Uterus (tissue), 3 donors: ENCODE measurements at regions not wholly inside any gene's neighbourhood (a gene's known extent, or its start where the extent isn't known, plus 50 kb on each side); places are given as distances from the start of the nearest gene placed in this dataset.

Experiments
- DNase-seq, 2 donors: peaks; one replicate each; pipeline ENCODE4 v3.0.0-alpha.2; 2019 to 2020
- H3K27ac ChIP-seq, 2 donors: fragments of 200-600 bp; sonication (generic); 1 replicate in 1 of 2; 2 replicates in 1 of 2; pipeline ENCODE4 v1.5.1; 2016 to 2018
- H3K27me3 ChIP-seq, 2 donors: fragments of 200-600 bp; sonication (generic); one replicate each; pipeline ENCODE4 v1.5.1; 2018 to 2019; ENCODE audit warnings: control low read depth in 1 of 2
- H3K36me3 ChIP-seq, 2 donors: fragments of 200-600 bp; sonication (generic); one replicate each; pipeline ENCODE4 v1.5.1; 2019; ENCODE audit warnings: control low read depth in 1 of 2
- H3K4me1 ChIP-seq, 2 donors: fragments of 200-600 bp; sonication (generic); one replicate each; pipeline ENCODE4 v1.5.1; 2018 to 2019; ENCODE audit warnings: control low read depth in 1 of 2
- H3K4me3 ChIP-seq, 2 donors: fragments of 200-600 bp; sonication (generic); 1 replicate in 1 of 2; 2 replicates in 1 of 2; pipeline ENCODE4 v1.5.1; 2018 to 2019; ENCODE audit warnings: mild to moderate bottlenecking in 1 of 2
- H3K9me3 ChIP-seq, 2 donors: fragments of 200-600 bp; sonication (generic); one replicate each; pipeline ENCODE4 v1.5.1; 2019; ENCODE audit warnings: control low read depth in 1 of 2
- CTCF ChIP-seq, 4 experiments: fragments of 200-600 bp in 2 of 4; fragments of 450-650 bp in 2 of 4; sonication (generic) in 2 of 4; IDR thresholded peaks; one replicate each; pipeline ENCODE4 v1.5.1; 2016 to 2019; ENCODE audit warnings: antibody characterized with exemption in 4 of 4, mild to moderate bottlenecking in 2 of 4, moderate library complexity in 1 of 4
- POLR2A ChIP-seq, 2 donors: fragments of 450-650 bp; IDR thresholded peaks; one replicate each; pipeline ENCODE4 v1.6.1; 2016; ENCODE audit warnings: antibody characterized with exemption in 2 of 2, mild to moderate bottlenecking in 1 of 2, moderate library complexity in 1 of 2
- intact Hi-C: fragments of 100-400 bp; cut with DNase I; formaldehyde crosslinking; loops from one replicate; pipeline ENCODE4 v1.15.1; 2023; ENCODE audit warnings: low total_unique reads
- donor health status: DM: yes; HTN: yes; CAD: no.

- Histone ChIP-seq H3K36me3 (no peaks in the 10 kb centered on the region), H3K27ac (no peak overlapping the region), H3K4me3 (no peak overlapping the region), H3K27me3 (peaks cover 0 to 22% of the 10 kb centered on the region in 2 donors), H3K9me3 (no peaks in the 10 kb centered on the region), H3K4me1 (no peaks in the 10 kb centered on the region)
- TF ChIP-seq CTCF (IDR thresholded peaks at IDR 0.05) (no peak), POLR2A (IDR thresholded peaks at IDR 0.05) (no peak)
- no peak for DNase-seq
- intact Hi-C loops = no loop called here
Measured at GRCh38 chr1:38781872-38782617, 77.5 kb downstream of the RRAGC start.

GRCh38 chr1:38780133-38780532, 79.4 kb downstream of the RRAGC start:
- no peaks in the 10 kb centered on the region for H3K4me1 ChIP-seq
- TF ChIP-seq POLR2A (IDR thresholded peaks at IDR 0.05) = no peak
- no peak for TF ChIP-seq CTCF (IDR thresholded peaks at IDR 0.05)
- no peaks in the 10 kb centered on the region for H3K36me3 ChIP-seq
- H3K27ac ChIP-seq = no peak overlapping the region
- intact Hi-C loops = no loop called here
- no peak for DNase-seq
- no peaks in the 10 kb centered on the region for H3K9me3 ChIP-seq
- H3K27me3 ChIP-seq = peaks cover 0 to 14% of the 10 kb centered on the region in 2 donors
- no peak overlapping the region for H3K4me3 ChIP-seq

GRCh38 chr1:38779491-38779890, 80.1 kb downstream of the RRAGC start:
- no peak for DNase-seq
- no peak overlapping the region for H3K4me3 ChIP-seq
- intact Hi-C loops = no loop called here
- H3K4me1 ChIP-seq = no peaks in the 10 kb centered on the region
- TF ChIP-seq POLR2A (IDR thresholded peaks at IDR 0.05) (no peak), CTCF (IDR thresholded peaks at IDR 0.05) (no peak)
- no peaks in the 10 kb centered on the region for H3K9me3 ChIP-seq
- peaks cover 0 to 8% of the 10 kb centered on the region in 2 donors for H3K27me3 ChIP-seq
- H3K36me3 ChIP-seq = no peaks in the 10 kb centered on the region
- no peak overlapping the region for H3K27ac ChIP-seq

GRCh38 chr1:38778521-38778920, 81.1 kb downstream of the RRAGC start:
- DNase-seq = no peak
- H3K27ac ChIP-seq = no peak overlapping the region
- no peaks in the 10 kb centered on the region for H3K36me3 ChIP-seq
- TF ChIP-seq CTCF (IDR thresholded peaks at IDR 0.05) (no peak), POLR2A (IDR thresholded peaks at IDR 0.05) (no peak)
- H3K9me3 ChIP-seq = no peaks in the 10 kb centered on the region
- no peak overlapping the region for H3K4me3 ChIP-seq
- H3K4me1 ChIP-seq = no peaks in the 10 kb centered on the region
- H3K27me3 ChIP-seq = no peaks in the 10 kb centered on the region
- intact Hi-C loops = no loop called here

- no peak overlapping the region for H3K4me3 ChIP-seq
- H3K27me3 ChIP-seq = no peaks in the 10 kb centered on the region
- no peak overlapping the region for H3K27ac ChIP-seq
- no peak for TF ChIP-seq CTCF (IDR thresholded peaks at IDR 0.05)
- TF ChIP-seq POLR2A (IDR thresholded peaks at IDR 0.05) = no peak
- no peaks in the 10 kb centered on the region for H3K9me3 ChIP-seq
- H3K36me3 ChIP-seq = no peaks in the 10 kb centered on the region
- no peak for DNase-seq
- H3K4me1 ChIP-seq = no peaks in the 10 kb centered on the region
- intact Hi-C loops = no loop called here
Measured at GRCh38 chr1:38778051-38778450, 81.5 kb downstream of the RRAGC start.
